PC-3 (cell line): ENCODE measurements at regions not wholly inside any gene's neighbourhood (a gene's known extent, or its start where the extent isn't known, plus 50 kb on each side); places are given as distances from the start of the nearest gene placed in this dataset.

ENCODE experiments used
- EZH2 ChIP-seq: fragments of 300-600 bp; sonication (generic); IDR thresholded peaks from one replicate; pipeline ENCODE4 v1.6.1; 2017; ENCODE audit warnings: antibody characterized with exemption, mild to moderate bottlenecking, low read length; ENCODE audit not compliant: unreplicated experiment
- TF ChIP-seq, protein P1 (sequence below): fragments of 300-600 bp; sonication (generic); conservative IDR thresholded peaks from 2 replicates; pipeline ENCODE4 v1.5.1; 2017; ENCODE audit warnings: antibody characterized with exemption, low read depth, mild to moderate bottlenecking, low read length

DNA sequence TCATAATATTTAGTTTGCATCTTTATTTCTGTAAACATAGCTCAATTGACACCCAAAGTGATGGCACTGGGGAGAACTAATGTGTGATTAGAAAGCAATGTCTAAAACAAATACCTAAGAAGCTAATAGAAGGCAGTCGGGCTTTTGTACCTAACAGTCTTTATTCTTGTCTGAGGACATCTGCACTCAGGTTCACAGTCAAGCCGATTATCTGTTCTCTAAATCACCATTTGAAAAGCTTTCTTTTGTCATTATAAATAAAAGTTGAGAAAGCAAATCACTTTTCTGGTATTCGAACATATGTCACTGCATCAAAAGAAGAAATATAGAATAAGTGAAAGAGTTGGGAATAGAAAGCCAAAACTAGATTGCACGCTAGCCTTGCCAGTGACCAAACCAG lies 2037.9 kb upstream of the TENM3 start:
- TF ChIP-seq, protein P1, sequence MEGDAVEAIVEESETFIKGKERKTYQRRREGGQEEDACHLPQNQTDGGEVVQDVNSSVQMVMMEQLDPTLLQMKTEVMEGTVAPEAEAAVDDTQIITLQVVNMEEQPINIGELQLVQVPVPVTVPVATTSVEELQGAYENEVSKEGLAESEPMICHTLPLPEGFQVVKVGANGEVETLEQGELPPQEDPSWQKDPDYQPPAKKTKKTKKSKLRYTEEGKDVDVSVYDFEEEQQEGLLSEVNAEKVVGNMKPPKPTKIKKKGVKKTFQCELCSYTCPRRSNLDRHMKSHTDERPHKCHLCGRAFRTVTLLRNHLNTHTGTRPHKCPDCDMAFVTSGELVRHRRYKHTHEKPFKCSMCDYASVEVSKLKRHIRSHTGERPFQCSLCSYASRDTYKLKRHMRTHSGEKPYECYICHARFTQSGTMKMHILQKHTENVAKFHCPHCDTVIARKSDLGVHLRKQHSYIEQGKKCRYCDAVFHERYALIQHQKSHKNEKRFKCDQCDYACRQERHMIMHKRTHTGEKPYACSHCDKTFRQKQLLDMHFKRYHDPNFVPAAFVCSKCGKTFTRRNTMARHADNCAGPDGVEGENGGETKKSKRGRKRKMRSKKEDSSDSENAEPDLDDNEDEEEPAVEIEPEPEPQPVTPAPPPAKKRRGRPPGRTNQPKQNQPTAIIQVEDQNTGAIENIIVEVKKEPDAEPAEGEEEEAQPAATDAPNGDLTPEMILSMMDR = no peak
- TF ChIP-seq EZH2 = no peak
